BLaER1 treated with 17β-estradiol and CSF1 and Interleukin-3, amounts not matched to agents 10 nM and 100 nM (cell line): ENCODE measurements at regions not wholly inside any gene's neighbourhood (a gene's known extent, or its start where the extent isn't known, plus 50 kb on each side); places are given as distances from the start of the nearest gene placed in this dataset.
"Not testable (repeated sequence)": the region's sequence is repeated elsewhere in the genome, so short reads cannot be mapped to it uniquely, and the experiment has no call there.

ENCODE experiments used
- H3K27ac ChIP-seq, 11 experiments: shearing (Covaris generic); formaldehyde crosslinking; 2 replicates each; pipeline ENCODE4 v1.8.1; 2022
- H3K27me3 ChIP-seq, 11 experiments: shearing (Covaris generic); formaldehyde crosslinking; 2 replicates each; pipeline ENCODE4 v1.8.1; 2022
- H3K36me3 ChIP-seq, 11 experiments: shearing (Covaris generic); formaldehyde crosslinking; 2 replicates each; pipeline ENCODE4 v1.8.1; 2022
- H3K4me1 ChIP-seq, 10 experiments: shearing (Covaris generic); formaldehyde crosslinking; 2 replicates each; pipeline ENCODE4 v1.8.1; 2022
- H3K4me2 ChIP-seq, 11 experiments: shearing (Covaris generic); formaldehyde crosslinking; 2 replicates each; pipeline ENCODE4 v1.8.1; 2022
- H3K4me3 ChIP-seq, 10 experiments: shearing (Covaris generic); formaldehyde crosslinking; 2 replicates each; pipeline ENCODE4 v1.8.1; 2022
- H3K9ac ChIP-seq, 11 experiments: shearing (Covaris generic); formaldehyde crosslinking; 2 replicates each; pipeline ENCODE4 v1.8.1; 2022
- H3K9me3 ChIP-seq, 11 experiments: shearing (Covaris generic); formaldehyde crosslinking; replicated peaks in 1 of 11; 2 replicates each; pipeline ENCODE4 v1.8.1; 2022
- H4K20me1 ChIP-seq, 11 experiments: shearing (Covaris generic); formaldehyde crosslinking; 2 replicates each; pipeline ENCODE4 v1.8.1; 2022
- Cebpa-rat ChIP-seq, 11 experiments: shearing (Covaris generic); IDR thresholded peaks; 2 replicates each; pipeline ENCODE4 v1.8.1; 2022

GRCh38 chr12:41663598-41664265 is 475.6 kb downstream of the PDZRN4 start:
- Histone ChIP-seq H4K20me1 (no peaks in the 10 kb centered on the region), H3K9ac (no peak overlapping the region), H3K4me3 (no peak overlapping the region), H3K27ac (no peak overlapping the region), H3K36me3 (no peaks in the 10 kb centered on the region), H3K27me3 (no peaks in the 10 kb centered on the region), H3K4me1 (peaks cover 0 to 8% (median 0%) of the 10 kb centered on the region in 10 experiments; a peak in 1 of 20 replicates), H3K4me2 (0 out of 22 replicates have a peak overlapping the region, but pooled peaks of 1 of the 11 experiments have one; percentile 3), H3K9me3 (no peaks in the 10 kb centered on the region; a peak in 1 of 22 replicates)
- TF ChIP-seq Cebpa-rat (IDR thresholded peaks at IDR 0.05), result no peak

- no peaks in the 10 kb centered on the region for H3K36me3 ChIP-seq
- no peak overlapping the region for H3K9ac ChIP-seq
- peak in 1 of 11 experiments; percentile 37; a peak in 1 of 22 replicates for TF ChIP-seq Cebpa-rat (IDR thresholded peaks at IDR 0.05)
- no peaks in the 10 kb centered on the region for H4K20me1 ChIP-seq
- H3K27ac ChIP-seq, result no peak overlapping the region
- H3K4me2 ChIP-seq, result no peak overlapping the region
- H3K4me1 ChIP-seq, result peaks cover 0 to 8% (median 0%) of the 10 kb centered on the region in 10 experiments; a peak in 1 of 20 replicates
- no peaks in the 10 kb centered on the region for H3K27me3 ChIP-seq
- H3K9me3 ChIP-seq, result no peaks in the 10 kb centered on the region; a peak in 1 of 22 replicates
- no peak overlapping the region for H3K4me3 ChIP-seq
These were observed 473.1 kb downstream of the PDZRN4 start for GRCh38 chr12:41661141-41661765.

GRCh38 chr12:41656454-41656853 is 468.3 kb downstream of the PDZRN4 start:
- Histone ChIP-seq H3K9ac (no peak overlapping the region), H3K4me2 (no peak overlapping the region), H3K27me3 (no peaks in the 10 kb centered on the region), H3K9me3 (peaks cover 0 to 15% (median 0%) of the 10 kb centered on the region in 11 experiments; a peak in 5 of 22 replicates), H3K4me3 (no peak overlapping the region), H3K36me3 (no peaks in the 10 kb centered on the region), H3K27ac (no peak overlapping the region), H3K4me1 (peaks cover 0 to 20% (median 0%) of the 10 kb centered on the region in 10 experiments; a peak in 5 of 20 replicates), H4K20me1 (no peaks in the 10 kb centered on the region)
- TF ChIP-seq Cebpa-rat (IDR thresholded peaks at IDR 0.05), result no peak

- Histone ChIP-seq H4K20me1 (no peaks in the 10 kb centered on the region), H3K36me3 (no peaks in the 10 kb centered on the region), H3K27ac (peak overlapping the region in 5 of 11 experiments; percentile 16 to 55 (median 37); a peak in 6 of 22 replicates), H3K4me1 (peaks cover 0 to 20% (median 0%) of the 10 kb centered on the region in 10 experiments; a peak in 5 of 20 replicates), H3K9ac (no peak overlapping the region), H3K27me3 (no peaks in the 10 kb centered on the region), H3K4me3 (no peak overlapping the region), H3K9me3 (peaks cover 0 to 15% (median 0%) of the 10 kb centered on the region in 11 experiments; a peak in 5 of 22 replicates), H3K4me2 (peak overlapping the region in 4 of 11 experiments; percentile 6 to 39 (median 27); a peak in 5 of 22 replicates)
- TF ChIP-seq Cebpa-rat (IDR thresholded peaks at IDR 0.05), result peak in 8 of 11 experiments; percentile 24 to 86 (median 68); a peak in 10 of 22 replicates
These were observed 465.5 kb downstream of the PDZRN4 start for GRCh38 chr12:41653386-41654326.

- Histone ChIP-seq H3K4me2 (peak overlapping the region in 2 of 11 experiments; percentile 28 to 39; a peak in 2 of 22 replicates), H3K9ac (no peak overlapping the region), H4K20me1 (no peaks in the 10 kb centered on the region), H3K27ac (peak overlapping the region in 3 of 11 experiments; percentile 32 to 55 (median 50); a peak in 2 of 22 replicates), H3K27me3 (no peaks in the 10 kb centered on the region), H3K9me3 (peaks cover 0 to 15% (median 0%) of the 10 kb centered on the region in 11 experiments; a peak in 5 of 22 replicates), H3K4me1 (peaks cover 0 to 20% (median 0%) of the 10 kb centered on the region in 10 experiments; a peak in 5 of 20 replicates), H3K4me3 (no peak overlapping the region), H3K36me3 (no peaks in the 10 kb centered on the region)
- TF ChIP-seq Cebpa-rat (IDR thresholded peaks at IDR 0.05), result no peak
These were observed 464.9 kb downstream of the PDZRN4 start for GRCh38 chr12:41652981-41653380.

- Histone ChIP-seq H3K4me2 (no peak overlapping the region), H3K4me3 (no peak overlapping the region), H4K20me1 (no peaks in the 10 kb centered on the region), H3K27ac (no peak overlapping the region), H3K36me3 (no peaks in the 10 kb centered on the region), H3K27me3 (no peaks in the 10 kb centered on the region), H3K9ac (no peak overlapping the region), H3K4me1 (no peaks in the 10 kb centered on the region), H3K9me3 (no peaks in the 10 kb centered on the region)
- TF ChIP-seq Cebpa-rat (IDR thresholded peaks at IDR 0.05), result no peak
These were observed 457.5 kb downstream of the PDZRN4 start for GRCh38 chr12:41645624-41646023.

GRCh38 chr12:41642808-41643207 is 454.7 kb downstream of the PDZRN4 start:
- H3K36me3 ChIP-seq, H3K4me2 ChIP-seq, H3K27me3 ChIP-seq, H4K20me1 ChIP-seq, H3K27ac ChIP-seq, H3K4me1 ChIP-seq, H3K9ac ChIP-seq, H3K4me3 ChIP-seq, H3K9me3 ChIP-seq: not testable (repeated sequence)

GRCh38 chr12:41636653-41637052 is 448.5 kb downstream of the PDZRN4 start:
- H4K20me1 ChIP-seq, result no peaks in the 10 kb centered on the region
- no peak overlapping the region for H3K4me3 ChIP-seq
- H3K27me3 ChIP-seq, result no peaks in the 10 kb centered on the region
- no peak overlapping the region for H3K27ac ChIP-seq
- H3K4me1 ChIP-seq, result no peaks in the 10 kb centered on the region
- H3K4me2 ChIP-seq, result no peak overlapping the region
- H3K9ac ChIP-seq, result no peak overlapping the region
- TF ChIP-seq Cebpa-rat (IDR thresholded peaks at IDR 0.05), result no peak
- peaks cover 0 to 15% (median 0%) of the 10 kb centered on the region in 11 experiments; a peak in 3 of 22 replicates for H3K9me3 ChIP-seq
- no peaks in the 10 kb centered on the region for H3K36me3 ChIP-seq
